HL-60 (cell line): ENCODE measurements at regions not wholly inside any gene's neighbourhood (a gene's known extent, or its start where the extent isn't known, plus 50 kb on each side); places are given as distances from the start of the nearest gene placed in this dataset.

Source experiments
- DNase-seq, 2 experiments: peaks; one replicate each; pipeline ENCODE4 v3.0.0-alpha.2; 2010 to 2020; ENCODE audit warnings: low read depth in 1 of 2, low spot score in 1 of 2
- H3K27ac ChIP-seq: fragments of 250-450 bp; sonication (Bioruptor Pico); replicated peaks from 2 replicates; pipeline ENCODE4 v1.5.1; 2020; ENCODE audit warnings: mild to moderate bottlenecking, moderate library complexity
- H3K27me3 ChIP-seq: fragments of 250-450 bp; sonication (Bioruptor Pico); 2 replicates; pipeline ENCODE4 v1.5.1; 2021; ENCODE audit warnings: mild to moderate bottlenecking, moderate library complexity; ENCODE audit not compliant: insufficient read depth, poor library complexity, severe bottlenecking
- H3K4me3 ChIP-seq: replicated peaks from 2 replicates; pipeline ENCODE4 v1.5.1; 2011; ENCODE audit warnings: mild to moderate bottlenecking, control low read depth, low read length; ENCODE audit not compliant: insufficient read depth
- GABPA ChIP-seq: IDR thresholded peaks from 2 replicates; pipeline ENCODE4 v1.6.1; 2012; ENCODE audit warnings: low read depth
- POLR2AphosphoS5 ChIP-seq: IDR thresholded peaks from 2 replicates; pipeline ENCODE4 v1.6.1; 2012; ENCODE audit warnings: low read depth
- REST ChIP-seq: IDR thresholded peaks from 2 replicates; pipeline ENCODE4 v1.6.1; 2012; ENCODE audit warnings: low read depth; ENCODE audit not compliant: insufficient replicate concordance
- SPI1 ChIP-seq: IDR thresholded peaks from 2 replicates; pipeline ENCODE4 v1.6.1; 2012; ENCODE audit warnings: low read depth, mild to moderate bottlenecking, borderline replicate concordance
- TF ChIP-seq, protein P1 (sequence below): IDR thresholded peaks from one replicate; pipeline ENCODE4 v1.5.1; 2011; ENCODE audit warnings: low read length, control low read depth, inconsistent platforms; ENCODE audit not compliant: insufficient read depth

DNA sequence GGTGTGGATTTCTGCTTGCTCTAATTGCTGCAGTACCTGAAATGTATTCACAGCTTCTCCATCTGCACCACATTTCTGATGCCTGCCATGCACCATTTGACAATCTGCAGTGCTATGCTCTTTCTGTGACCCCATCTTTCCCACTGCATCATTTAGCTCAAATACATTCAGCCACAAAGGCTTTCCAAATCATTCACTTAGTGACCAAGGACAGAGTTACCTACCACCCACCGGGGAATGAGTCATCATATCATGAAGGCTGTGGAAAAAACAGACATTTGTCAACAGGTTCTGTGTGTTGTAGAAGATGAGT lies 465.5 kb upstream of the ATP2B1 start:
- TF ChIP-seq POLR2AphosphoS5, result no peak
- TF ChIP-seq, protein P1, sequence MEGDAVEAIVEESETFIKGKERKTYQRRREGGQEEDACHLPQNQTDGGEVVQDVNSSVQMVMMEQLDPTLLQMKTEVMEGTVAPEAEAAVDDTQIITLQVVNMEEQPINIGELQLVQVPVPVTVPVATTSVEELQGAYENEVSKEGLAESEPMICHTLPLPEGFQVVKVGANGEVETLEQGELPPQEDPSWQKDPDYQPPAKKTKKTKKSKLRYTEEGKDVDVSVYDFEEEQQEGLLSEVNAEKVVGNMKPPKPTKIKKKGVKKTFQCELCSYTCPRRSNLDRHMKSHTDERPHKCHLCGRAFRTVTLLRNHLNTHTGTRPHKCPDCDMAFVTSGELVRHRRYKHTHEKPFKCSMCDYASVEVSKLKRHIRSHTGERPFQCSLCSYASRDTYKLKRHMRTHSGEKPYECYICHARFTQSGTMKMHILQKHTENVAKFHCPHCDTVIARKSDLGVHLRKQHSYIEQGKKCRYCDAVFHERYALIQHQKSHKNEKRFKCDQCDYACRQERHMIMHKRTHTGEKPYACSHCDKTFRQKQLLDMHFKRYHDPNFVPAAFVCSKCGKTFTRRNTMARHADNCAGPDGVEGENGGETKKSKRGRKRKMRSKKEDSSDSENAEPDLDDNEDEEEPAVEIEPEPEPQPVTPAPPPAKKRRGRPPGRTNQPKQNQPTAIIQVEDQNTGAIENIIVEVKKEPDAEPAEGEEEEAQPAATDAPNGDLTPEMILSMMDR, result no peak
- H3K27me3 ChIP-seq, result no peaks in the 10 kb centered on the region
- no peak overlapping the region for H3K4me3 ChIP-seq
- H3K27ac ChIP-seq, result no peak overlapping the region
- no peak for DNase-seq

DNA sequence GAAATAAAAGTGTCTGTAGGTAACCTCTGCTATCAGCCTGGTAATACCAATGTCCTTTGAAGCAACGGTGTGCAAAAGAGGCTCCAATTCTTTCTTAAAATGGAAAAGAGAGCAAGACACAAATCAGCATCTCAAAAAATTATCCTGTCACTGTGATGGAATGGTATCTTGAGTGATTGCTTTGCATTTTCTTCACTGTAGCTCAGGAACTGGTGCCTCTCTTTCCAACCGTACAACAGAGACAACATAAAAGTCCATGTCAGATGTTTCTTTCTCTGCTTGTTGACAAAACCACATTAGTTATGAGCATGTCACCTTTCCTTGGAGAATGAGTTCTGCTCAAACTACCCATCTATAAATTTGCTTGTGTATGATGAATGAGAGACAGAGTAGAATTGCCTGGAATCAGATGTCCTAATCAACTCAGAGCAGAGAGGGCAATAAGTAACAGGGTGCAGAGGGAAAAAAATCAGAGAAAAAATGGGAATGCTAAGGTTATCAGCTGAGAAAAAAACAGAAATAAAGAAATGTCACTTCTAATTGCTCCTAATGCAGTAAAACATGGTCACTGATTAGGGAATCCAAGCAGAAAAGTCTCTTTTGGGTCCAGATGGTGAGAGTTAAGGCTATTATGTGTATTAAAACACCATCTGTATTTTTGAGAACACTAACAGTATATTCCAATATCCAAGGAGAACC lies 465.0 kb upstream of the ATP2B1 start:
- no peaks in the 10 kb centered on the region for H3K27me3 ChIP-seq
- H3K27ac ChIP-seq, result no peak overlapping the region
- H3K4me3 ChIP-seq, result no peak overlapping the region
- DNase-seq, result no peak
- TF ChIP-seq REST, result no peak
- TF ChIP-seq POLR2AphosphoS5, result no peak
- TF ChIP-seq GABPA, result no peak
- TF ChIP-seq, protein P1, result no peak
- TF ChIP-seq SPI1, result no peak

DNA sequence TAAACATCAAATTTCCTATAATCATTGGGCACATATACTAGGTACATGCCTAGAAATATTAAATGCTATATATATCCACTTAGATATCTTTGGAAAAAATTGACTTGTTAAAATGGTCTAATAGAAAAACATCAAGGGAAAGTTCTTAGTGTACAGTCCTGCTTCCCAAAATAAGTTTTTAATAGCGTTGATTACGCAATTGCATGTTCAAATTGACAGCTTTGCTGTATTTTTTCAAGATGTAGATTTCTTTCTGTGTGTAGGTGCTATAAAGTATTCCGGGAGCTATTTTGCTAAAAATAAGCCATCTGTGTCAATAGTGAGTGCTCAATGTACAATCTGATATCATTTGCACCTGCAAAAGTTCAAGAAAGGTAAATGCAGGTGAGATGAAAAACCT lies 463.9 kb upstream of the ATP2B1 start:
- Histone ChIP-seq H3K27me3 (no peaks in the 10 kb centered on the region), H3K27ac (no peak overlapping the region), H3K4me3 (no peak overlapping the region)
- TF ChIP-seq SPI1 (no peak), GABPA (no peak), REST (no peak), POLR2AphosphoS5 (no peak)
- TF ChIP-seq, protein P1, result no peak
- no peak for DNase-seq

DNA sequence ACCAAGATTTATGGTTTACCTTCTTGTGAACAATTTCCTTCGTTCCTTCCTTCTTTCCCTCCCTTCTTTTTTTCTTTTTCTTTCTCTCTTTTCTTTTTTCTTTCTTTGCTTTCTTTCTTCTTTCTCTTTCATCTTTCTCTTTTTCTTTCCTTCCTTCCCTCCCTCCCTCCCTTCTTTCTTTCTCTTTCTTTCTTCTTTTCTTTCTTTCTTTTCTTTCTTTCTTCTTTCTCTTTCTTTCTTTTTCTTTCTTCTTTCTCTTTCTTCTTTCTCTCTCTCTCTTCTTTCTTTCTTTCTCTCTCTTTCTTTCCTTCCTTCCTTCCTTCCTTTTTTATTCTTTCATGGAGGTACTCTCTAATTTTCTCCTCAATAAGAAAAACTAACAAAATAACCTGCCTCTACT lies 462.1 kb upstream of the ATP2B1 start:
- DNase-seq, result no peak
- Histone ChIP-seq H3K27me3 (no peaks in the 10 kb centered on the region), H3K4me3 (no peak overlapping the region), H3K27ac (no peak overlapping the region)
- TF ChIP-seq REST (no peak), POLR2AphosphoS5 (no peak), GABPA (no peak), SPI1 (no peak)
- TF ChIP-seq, protein P1, result no peak
